Peyer's patch (tissue), 4 donors: ENCODE measurements at regions not wholly inside any gene's neighbourhood (a gene's known extent, or its start where the extent isn't known, plus 50 kb on each side); places are given as distances from the start of the nearest gene placed in this dataset.

Source experiments
- POLR2A ChIP-seq, 2 donors: fragments of 450-650 bp; IDR thresholded peaks; one replicate each; pipeline ENCODE4 v1.5.1; 2017; ENCODE audit warnings: antibody characterized with exemption in 2 of 2, mild to moderate bottlenecking in 2 of 2, moderate library complexity in 2 of 2
- TF ChIP-seq, protein P1 (sequence below), 6 experiments: fragments of 450-650 bp in 4 of 6; fragments of 200-600 bp in 2 of 6; sonication (generic) in 1 of 6; IDR thresholded peaks; one replicate each; pipeline ENCODE4 v1.5.1; 2017 to 2019; ENCODE audit warnings: antibody characterized with exemption in 6 of 6, mild to moderate bottlenecking in 3 of 6, moderate library complexity in 1 of 6

DNA sequence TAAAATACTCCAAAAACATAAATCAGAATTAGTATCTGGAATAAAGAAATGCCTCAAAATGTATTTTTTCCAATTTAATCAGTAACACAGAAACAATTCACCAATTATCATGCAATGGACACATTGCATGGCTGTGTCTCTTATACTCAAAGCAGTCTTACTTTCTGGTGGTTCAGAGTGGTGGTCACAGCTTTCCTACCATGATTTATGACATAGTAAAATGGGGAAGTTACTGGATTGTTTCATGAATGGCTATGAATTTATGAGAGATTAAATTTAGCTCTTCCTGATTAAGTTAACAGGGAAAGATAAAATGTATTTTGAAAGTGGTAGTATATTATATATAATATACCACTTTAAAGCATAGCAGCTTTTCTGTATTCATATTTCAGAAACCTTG, 331.5 kb upstream of the MAP3K7 start:
- TF ChIP-seq, protein P1, sequence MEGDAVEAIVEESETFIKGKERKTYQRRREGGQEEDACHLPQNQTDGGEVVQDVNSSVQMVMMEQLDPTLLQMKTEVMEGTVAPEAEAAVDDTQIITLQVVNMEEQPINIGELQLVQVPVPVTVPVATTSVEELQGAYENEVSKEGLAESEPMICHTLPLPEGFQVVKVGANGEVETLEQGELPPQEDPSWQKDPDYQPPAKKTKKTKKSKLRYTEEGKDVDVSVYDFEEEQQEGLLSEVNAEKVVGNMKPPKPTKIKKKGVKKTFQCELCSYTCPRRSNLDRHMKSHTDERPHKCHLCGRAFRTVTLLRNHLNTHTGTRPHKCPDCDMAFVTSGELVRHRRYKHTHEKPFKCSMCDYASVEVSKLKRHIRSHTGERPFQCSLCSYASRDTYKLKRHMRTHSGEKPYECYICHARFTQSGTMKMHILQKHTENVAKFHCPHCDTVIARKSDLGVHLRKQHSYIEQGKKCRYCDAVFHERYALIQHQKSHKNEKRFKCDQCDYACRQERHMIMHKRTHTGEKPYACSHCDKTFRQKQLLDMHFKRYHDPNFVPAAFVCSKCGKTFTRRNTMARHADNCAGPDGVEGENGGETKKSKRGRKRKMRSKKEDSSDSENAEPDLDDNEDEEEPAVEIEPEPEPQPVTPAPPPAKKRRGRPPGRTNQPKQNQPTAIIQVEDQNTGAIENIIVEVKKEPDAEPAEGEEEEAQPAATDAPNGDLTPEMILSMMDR (IDR thresholded peaks at IDR 0.05): no peak
- no peak for TF ChIP-seq POLR2A (IDR thresholded peaks at IDR 0.05)
